Panc1 (cell line): ENCODE measurements at regions not wholly inside any gene's neighbourhood (a gene's known extent, or its start where the extent isn't known, plus 50 kb on each side); places are given as distances from the start of the nearest gene placed in this dataset.

Experiments
- ATAC-seq: fragments of 200-7000 bp; cut with Tn5 transposase; 2 replicates; pipeline ENCODE4 v1.9.1; 2020; ENCODE audit warnings: mild to moderate bottlenecking, moderate library complexity
- BruUV-seq: library from RNA; stranded (reverse); fragments of 400-500 nt; replicated peaks from 2 replicates; lab custom pipeline; 2021; lab: Mats Ljungman, UMichigan
- CTCF ChIA-PET: fragments of 300-600 bp; sonication (Branson Sonifier 250); formaldehyde crosslinking; loops from one replicate; lab custom pipeline; 2022; ENCODE audit warnings: antibody characterized with exemption; lab: Charles Lee
- POLR2A ChIA-PET: fragments of 300-600 bp; sonication (Branson Sonifier 250); formaldehyde crosslinking; loops from one replicate; lab custom pipeline; 2022; ENCODE audit warnings: antibody characterized with exemption; lab: Charles Lee
- DNase-seq: peaks from one replicate; pipeline ENCODE4 v3.0.0-alpha.2; 2010; ENCODE audit warnings: low read depth, low spot score
- H3K27ac ChIP-seq: 2 replicates; pipeline ENCODE4 v1.5.1; 2011; ENCODE audit warnings: mild to moderate bottlenecking, low read length, inconsistent platforms
- H3K27me3 ChIP-seq: fragments of 200-500 bp; sonication (Bioruptor generic); 2 replicates; pipeline ENCODE4 v1.6.0; 2014; ENCODE audit warnings: low read length, inconsistent platforms; ENCODE audit not compliant: control insufficient read depth, insufficient read depth
- H3K36me3 ChIP-seq: fragments of 200-500 bp; sonication (Bioruptor generic); 2 replicates; pipeline ENCODE4 v1.5.1; 2014; ENCODE audit warnings: inconsistent platforms, mild to moderate bottlenecking, low read length, moderate library complexity; ENCODE audit not compliant: control insufficient read depth, insufficient read depth
- H3K4me1 ChIP-seq: 2 replicates; pipeline ENCODE4 v1.5.1; 2011; ENCODE audit warnings: inconsistent platforms, mild to moderate bottlenecking, low read length, moderate library complexity; ENCODE audit not compliant: control insufficient read depth, insufficient read depth
- H3K4me3 ChIP-seq, 2 experiments: 2 replicates each; pipeline ENCODE4 v1.5.1; 2011 to 2012; ENCODE audit warnings: low read depth in 2 of 2, low read length in 2 of 2, mild to moderate bottlenecking in 2 of 2, inconsistent platforms in 1 of 2, moderate library complexity in 1 of 2
- H3K9me3 ChIP-seq: fragments of 200-500 bp; sonication (Bioruptor generic); 2 replicates; pipeline ENCODE4 v1.5.1; 2014; ENCODE audit warnings: low read depth, mild to moderate bottlenecking, inconsistent platforms, low read length, moderate library complexity; ENCODE audit not compliant: control insufficient read depth, insufficient read depth
- POLR2AphosphoS5 ChIP-seq: IDR thresholded peaks from 2 replicates; pipeline ENCODE4 v1.6.1; 2012; ENCODE audit warnings: mild to moderate bottlenecking, low read depth, low read length, moderate library complexity
- SIN3A ChIP-seq: IDR thresholded peaks from 2 replicates; pipeline ENCODE4 v1.6.1; 2012; ENCODE audit warnings: low read depth, mild to moderate bottlenecking, low read length, moderate library complexity, borderline replicate concordance; ENCODE audit not compliant: insufficient read depth
- TCF7L2 ChIP-seq: IDR thresholded peaks from 2 replicates; pipeline ENCODE4 v1.6.1; 2011; ENCODE audit warnings: mild to moderate bottlenecking, low read depth, low read length, inconsistent platforms
- in situ Hi-C: cut with HindIII; loops from 2 replicates; pipeline ENCODE4 v1.10.0; 2016; ENCODE audit warnings: low sequenced_read_pairs, low pct_unique_long_range_greater_than_20kb
- intact Hi-C: fragments of 100-400 bp; cut with micrococcal nuclease; formaldehyde crosslinking; loops from one replicate; pipeline ENCODE4 v1.10.0; 2022; ENCODE audit not compliant: unreplicated experiment
- TF ChIP-seq, protein P1 (sequence below), 2 experiments: IDR thresholded peaks; 2 replicates each; pipeline ENCODE4 v1.6.1; 2011 to 2012; ENCODE audit warnings: low read depth in 2 of 2, control low read depth in 1 of 2, low read length in 1 of 2, mild to moderate bottlenecking in 1 of 2, moderate library complexity in 1 of 2; ENCODE audit not compliant: insufficient read depth in 1 of 2
- TF ChIP-seq, protein P2 (sequence below): fragments of 450-650 bp; IDR thresholded peaks from 2 replicates; pipeline ENCODE4 v1.5.1; 2017; ENCODE audit warnings: mild to moderate bottlenecking

- POLR2A ChIA-PET: no interaction called here
- no peak overlapping the region for H3K27ac ChIP-seq
- no peaks in the 10 kb centered on the region for H3K36me3 ChIP-seq
- TF ChIP-seq TCF7L2 (no peak), POLR2AphosphoS5 (no peak), SIN3A (no peak)
- TF ChIP-seq, protein P1, sequence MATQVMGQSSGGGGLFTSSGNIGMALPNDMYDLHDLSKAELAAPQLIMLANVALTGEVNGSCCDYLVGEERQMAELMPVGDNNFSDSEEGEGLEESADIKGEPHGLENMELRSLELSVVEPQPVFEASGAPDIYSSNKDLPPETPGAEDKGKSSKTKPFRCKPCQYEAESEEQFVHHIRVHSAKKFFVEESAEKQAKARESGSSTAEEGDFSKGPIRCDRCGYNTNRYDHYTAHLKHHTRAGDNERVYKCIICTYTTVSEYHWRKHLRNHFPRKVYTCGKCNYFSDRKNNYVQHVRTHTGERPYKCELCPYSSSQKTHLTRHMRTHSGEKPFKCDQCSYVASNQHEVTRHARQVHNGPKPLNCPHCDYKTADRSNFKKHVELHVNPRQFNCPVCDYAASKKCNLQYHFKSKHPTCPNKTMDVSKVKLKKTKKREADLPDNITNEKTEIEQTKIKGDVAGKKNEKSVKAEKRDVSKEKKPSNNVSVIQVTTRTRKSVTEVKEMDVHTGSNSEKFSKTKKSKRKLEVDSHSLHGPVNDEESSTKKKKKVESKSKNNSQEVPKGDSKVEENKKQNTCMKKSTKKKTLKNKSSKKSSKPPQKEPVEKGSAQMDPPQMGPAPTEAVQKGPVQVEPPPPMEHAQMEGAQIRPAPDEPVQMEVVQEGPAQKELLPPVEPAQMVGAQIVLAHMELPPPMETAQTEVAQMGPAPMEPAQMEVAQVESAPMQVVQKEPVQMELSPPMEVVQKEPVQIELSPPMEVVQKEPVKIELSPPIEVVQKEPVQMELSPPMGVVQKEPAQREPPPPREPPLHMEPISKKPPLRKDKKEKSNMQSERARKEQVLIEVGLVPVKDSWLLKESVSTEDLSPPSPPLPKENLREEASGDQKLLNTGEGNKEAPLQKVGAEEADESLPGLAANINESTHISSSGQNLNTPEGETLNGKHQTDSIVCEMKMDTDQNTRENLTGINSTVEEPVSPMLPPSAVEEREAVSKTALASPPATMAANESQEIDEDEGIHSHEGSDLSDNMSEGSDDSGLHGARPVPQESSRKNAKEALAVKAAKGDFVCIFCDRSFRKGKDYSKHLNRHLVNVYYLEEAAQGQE (IDR thresholded peaks at IDR 0.05; ENCODE audit: insufficient read depth in 1 of 2, low read depth in 2 of 2, low read length in 1 of 2): no peak
- TF ChIP-seq, protein P2, sequence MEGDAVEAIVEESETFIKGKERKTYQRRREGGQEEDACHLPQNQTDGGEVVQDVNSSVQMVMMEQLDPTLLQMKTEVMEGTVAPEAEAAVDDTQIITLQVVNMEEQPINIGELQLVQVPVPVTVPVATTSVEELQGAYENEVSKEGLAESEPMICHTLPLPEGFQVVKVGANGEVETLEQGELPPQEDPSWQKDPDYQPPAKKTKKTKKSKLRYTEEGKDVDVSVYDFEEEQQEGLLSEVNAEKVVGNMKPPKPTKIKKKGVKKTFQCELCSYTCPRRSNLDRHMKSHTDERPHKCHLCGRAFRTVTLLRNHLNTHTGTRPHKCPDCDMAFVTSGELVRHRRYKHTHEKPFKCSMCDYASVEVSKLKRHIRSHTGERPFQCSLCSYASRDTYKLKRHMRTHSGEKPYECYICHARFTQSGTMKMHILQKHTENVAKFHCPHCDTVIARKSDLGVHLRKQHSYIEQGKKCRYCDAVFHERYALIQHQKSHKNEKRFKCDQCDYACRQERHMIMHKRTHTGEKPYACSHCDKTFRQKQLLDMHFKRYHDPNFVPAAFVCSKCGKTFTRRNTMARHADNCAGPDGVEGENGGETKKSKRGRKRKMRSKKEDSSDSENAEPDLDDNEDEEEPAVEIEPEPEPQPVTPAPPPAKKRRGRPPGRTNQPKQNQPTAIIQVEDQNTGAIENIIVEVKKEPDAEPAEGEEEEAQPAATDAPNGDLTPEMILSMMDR: no peak
- H3K4me1 ChIP-seq: no peaks in the 10 kb centered on the region
- H3K4me3 ChIP-seq: no peak overlapping the region
- in situ Hi-C loops: no loop called here
- DNase-seq: no peak
- H3K9me3 ChIP-seq: no peaks in the 10 kb centered on the region
- CTCF ChIA-PET: no interaction called here
- no peak for ATAC-seq
- BruUV-seq: no TSS peak
- no peaks in the 10 kb centered on the region for H3K27me3 ChIP-seq
- intact Hi-C loops: no loop called here
Observed at GRCh38 chr10:10054466-10054865, 963.2 kb upstream of the CELF2 start.

DNA sequence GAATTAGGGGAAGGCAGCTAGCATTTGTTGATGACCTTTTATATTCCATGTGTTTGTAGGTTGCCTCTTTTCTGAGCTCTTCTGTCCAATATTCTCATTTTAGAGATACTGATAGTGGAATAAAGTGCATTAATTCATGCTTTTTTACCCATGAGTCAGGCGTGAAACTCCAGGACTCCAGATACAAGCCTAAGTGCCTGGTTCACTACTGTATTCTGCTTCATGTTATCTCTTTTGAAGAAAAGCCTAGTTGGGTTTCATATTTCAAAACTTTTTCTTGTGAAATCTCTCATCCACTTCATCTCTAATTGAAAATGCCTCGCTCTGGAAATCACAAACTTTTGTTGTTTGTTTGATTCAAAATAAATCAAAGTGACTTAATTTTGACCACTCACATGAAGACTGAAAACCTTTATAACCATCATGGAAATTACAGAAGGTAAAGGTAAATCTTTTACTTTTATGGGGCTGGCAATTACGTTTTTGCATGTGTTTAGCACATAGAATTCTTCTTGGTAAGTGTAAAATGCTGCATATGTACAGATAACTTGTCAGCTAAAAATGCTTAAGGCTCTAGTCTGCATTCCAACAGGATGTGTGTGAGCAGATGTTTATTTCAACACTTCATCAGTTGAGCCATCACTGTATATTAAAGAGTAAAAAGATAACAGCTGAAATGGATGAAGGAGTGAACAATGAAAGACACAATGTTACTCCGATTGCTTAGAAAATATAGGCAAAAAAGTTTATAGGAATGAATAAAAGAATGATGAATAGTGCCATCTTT is 961.8 kb upstream of the CELF2 start:
- ChIA-PET POLR2A (no interaction called here), CTCF (no interaction called here)
- BruUV-seq: no TSS peak
- no peak for TF ChIP-seq TCF7L2
- TF ChIP-seq, protein P1 (IDR thresholded peaks at IDR 0.05; ENCODE audit: insufficient read depth in 1 of 2, low read depth in 2 of 2, low read length in 1 of 2): no peak
- TF ChIP-seq, protein P2: no peak
- no peak for TF ChIP-seq POLR2AphosphoS5
- TF ChIP-seq SIN3A: no peak
- Histone ChIP-seq H3K9me3 (no peaks in the 10 kb centered on the region), H3K4me3 (no peak overlapping the region), H3K27ac (no peak overlapping the region), H3K36me3 (no peaks in the 10 kb centered on the region), H3K4me1 (no peaks in the 10 kb centered on the region), H3K27me3 (no peaks in the 10 kb centered on the region)
- no peak for DNase-seq
- in situ Hi-C loops: no loop called here
- ATAC-seq: no peak
- intact Hi-C loops: no loop called here
